OCI-LY7 (cell line): ENCODE measurements at regions not wholly inside any gene's neighbourhood (a gene's known extent, or its start where the extent isn't known, plus 50 kb on each side); places are given as distances from the start of the nearest gene placed in this dataset.
A peak's percentile ranks its signal among the peaks of the same experiment; 100 is the strongest.

Experiments
- BruUV-seq: library from RNA; stranded (reverse); fragments of 400-500 nt; replicated peaks from 2 replicates; lab custom pipeline; 2021; lab: Mats Ljungman, UMichigan
- CTCF ChIA-PET: fragments of 300-600 bp; sonication (Branson Sonifier 250); formaldehyde crosslinking; loops from one replicate; lab custom pipeline; 2022; ENCODE audit warnings: antibody characterized with exemption; ENCODE audit not compliant: unreplicated experiment; lab: Charles Lee
- POLR2A ChIA-PET: fragments of 300-600 bp; sonication (Branson Sonifier 250); formaldehyde crosslinking; loops from one replicate; lab custom pipeline; 2022; ENCODE audit warnings: antibody characterized with exemption; lab: Charles Lee
- DNase-seq: peaks from one replicate; pipeline ENCODE4 v3.0.0-alpha.2; 2015; ENCODE audit warnings: low spot score
- H2AFZ ChIP-seq: fragments of 200-600 bp; sonication (generic), shearing (Covaris generic); 2 replicates; pipeline ENCODE4 v1.6.1; 2014; ENCODE audit warnings: mild to moderate bottlenecking, antibody characterized with exemption, low read length, moderate library complexity
- H3K27ac ChIP-seq: fragments of 200-600 bp; sonication (generic); 2 replicates; pipeline ENCODE4 v1.5.1; 2014; ENCODE audit warnings: mixed run types, low read depth, mild to moderate bottlenecking, moderate library complexity, low read length, inconsistent platforms; ENCODE audit not compliant: poor library complexity, severe bottlenecking
- H3K36me3 ChIP-seq: fragments of 200-600 bp; sonication (generic); 2 replicates; pipeline ENCODE4 v1.6.1; 2014; ENCODE audit warnings: mild to moderate bottlenecking, antibody characterized with exemption, low read length, moderate library complexity, mixed read lengths; ENCODE audit not compliant: insufficient read depth
- H3K4me1 ChIP-seq: fragments of 200-600 bp; sonication (generic); 2 replicates; pipeline ENCODE4 v1.5.1; 2014; ENCODE audit warnings: mild to moderate bottlenecking, low read length; ENCODE audit not compliant: insufficient read depth, poor library complexity, severe bottlenecking
- H3K4me2 ChIP-seq: fragments of 200-600 bp; sonication (generic); 2 replicates; pipeline ENCODE4 v1.6.1; 2014; ENCODE audit warnings: mild to moderate bottlenecking, low read length
- H3K4me3 ChIP-seq: fragments of 200-600 bp; sonication (generic); 2 replicates; pipeline ENCODE4 v1.5.1; 2014; ENCODE audit warnings: mild to moderate bottlenecking, low read depth, low read length; ENCODE audit not compliant: poor library complexity, severe bottlenecking
- H3K79me2 ChIP-seq: fragments of 200-600 bp; sonication (generic); 2 replicates; pipeline ENCODE4 v1.6.1; 2016; ENCODE audit warnings: low read depth, mild to moderate bottlenecking, low read length, moderate library complexity, mixed read lengths; ENCODE audit not compliant: insufficient read depth
- H3K9me2 ChIP-seq: fragments of 200-600 bp; sonication (generic); 2 replicates; pipeline ENCODE4 v1.6.1; 2016; ENCODE audit warnings: mild to moderate bottlenecking, low read length, mixed read lengths; ENCODE audit not compliant: insufficient read depth
- H3K9me3 ChIP-seq: fragments of 200-600 bp; sonication (generic); 2 replicates; pipeline ENCODE4 v1.6.1; 2014; ENCODE audit warnings: mild to moderate bottlenecking, mixed run types, low read length, mixed read lengths
- H4K20me1 ChIP-seq: fragments of 200-600 bp; sonication (generic); 2 replicates; pipeline ENCODE4 v1.6.1; 2014; ENCODE audit warnings: mild to moderate bottlenecking, antibody characterized with exemption, low read length, moderate library complexity, mixed read lengths; ENCODE audit not compliant: insufficient read depth
- CTCF ChIP-seq: fragments of 200-600 bp; sonication (generic); conservative IDR thresholded peaks from 2 replicates; pipeline ENCODE4 v1.5.1; 2014; ENCODE audit warnings: mild to moderate bottlenecking, antibody characterized with exemption, low read length, moderate library complexity, mixed read lengths
- EZH2phosphoT487 ChIP-seq: fragments of 200-600 bp; sonication (generic); IDR thresholded peaks from 2 replicates; pipeline ENCODE4 v1.6.1; 2018; ENCODE audit warnings: low read depth, borderline replicate concordance, mild to moderate bottlenecking, mixed run types, antibody characterized with exemption, low read length, moderate library complexity, mixed read lengths
- intact Hi-C: fragments of 100-400 bp; cut with micrococcal nuclease; formaldehyde crosslinking; loops from one replicate; pipeline ENCODE4 v1.10.0; 2022; ENCODE audit not compliant: unreplicated experiment

- H3K79me2 ChIP-seq = no peaks in the 10 kb centered on the region
- H3K36me3 ChIP-seq = no peaks in the 10 kb centered on the region
- BruUV-seq = no TSS peak
- H4K20me1 ChIP-seq = no peaks in the 10 kb centered on the region
- 0 out of 2 replicates have a peak, but pooled peaks cover 3% of the 10 kb centered on the region for H3K9me3 ChIP-seq
- intact Hi-C loops = no loop called here
- H3K9me2 ChIP-seq = no peaks in the 10 kb centered on the region
- peak; percentile 2 for DNase-seq
- peaks cover 6% of the 10 kb centered on the region for H3K4me1 ChIP-seq
- no peak overlapping the region for H2AFZ ChIP-seq
- POLR2A ChIA-PET = interaction anchor here (0.7 kb wide), 1 partner anchor 14 kb away, joined by 3 read pairs; no protein-coding TSS in a partner anchor
- TF ChIP-seq CTCF = no peak
- H3K27ac ChIP-seq = no peak overlapping the region
- CTCF ChIA-PET = interaction anchor here (0.6 kb wide), 1 partner anchor 80 kb away, joined by 4 read pairs; no protein-coding TSS in a partner anchor
- 0 out of 2 replicates have a peak overlapping the region, but pooled peaks have one; percentile 17 for H3K4me2 ChIP-seq
- no peak overlapping the region for H3K4me3 ChIP-seq
Measured at GRCh38 chr11:12319461-12319951, 57.9 kb upstream of the PARVA start.

GRCh38 chr11:12319988-12320387 lies 57.4 kb upstream of the PARVA start:
- H3K9me3 ChIP-seq = 0 out of 2 replicates have a peak, but pooled peaks cover 3% of the 10 kb centered on the region
- no peak for DNase-seq
- H3K79me2 ChIP-seq = no peaks in the 10 kb centered on the region
- ChIA-PET POLR2A (interaction anchor here (0.7 kb wide), 1 partner anchor 14 kb away, joined by 3 read pairs; no protein-coding TSS in a partner anchor), CTCF (interaction anchor here (0.6 kb wide), 1 partner anchor 80 kb away, joined by 4 read pairs; no protein-coding TSS in a partner anchor)
- H2AFZ ChIP-seq = no peak overlapping the region
- H3K4me1 ChIP-seq = peaks cover 6% of the 10 kb centered on the region
- H4K20me1 ChIP-seq = no peaks in the 10 kb centered on the region
- H3K36me3 ChIP-seq = no peaks in the 10 kb centered on the region
- TF ChIP-seq CTCF (no peak), EZH2phosphoT487 (no peak)
- no peak overlapping the region for H3K4me2 ChIP-seq
- no peak overlapping the region for H3K4me3 ChIP-seq
- intact Hi-C loops = no loop called here
- no peaks in the 10 kb centered on the region for H3K9me2 ChIP-seq
- BruUV-seq = no TSS peak
- no peak overlapping the region for H3K27ac ChIP-seq

GRCh38 chr11:12321217-12321937 lies 56.0 kb upstream of the PARVA start:
- Histone ChIP-seq H3K36me3 (no peaks in the 10 kb centered on the region), H2AFZ (no peak overlapping the region), H3K27ac (no peak overlapping the region), H3K4me3 (no peak overlapping the region), H3K4me2 (no peak overlapping the region), H3K9me2 (no peaks in the 10 kb centered on the region), H3K79me2 (no peaks in the 10 kb centered on the region), H3K9me3 (0 out of 2 replicates have a peak, but pooled peaks cover 3% of the 10 kb centered on the region), H3K4me1 (peaks cover 6% of the 10 kb centered on the region), H4K20me1 (no peaks in the 10 kb centered on the region)
- BruUV-seq = no TSS peak
- POLR2A ChIA-PET = no interaction called here
- intact Hi-C loops = no loop called here
- no peak for TF ChIP-seq EZH2phosphoT487
- TF ChIP-seq CTCF = no peak
- no peak for DNase-seq
- CTCF ChIA-PET = no interaction called here
